ENCODE measurements at regions not wholly inside any gene's neighbourhood (a gene's known extent, or its start where the extent isn't known, plus 50 kb on each side); places are given as distances from the start of the nearest gene placed in this dataset.

DNA sequence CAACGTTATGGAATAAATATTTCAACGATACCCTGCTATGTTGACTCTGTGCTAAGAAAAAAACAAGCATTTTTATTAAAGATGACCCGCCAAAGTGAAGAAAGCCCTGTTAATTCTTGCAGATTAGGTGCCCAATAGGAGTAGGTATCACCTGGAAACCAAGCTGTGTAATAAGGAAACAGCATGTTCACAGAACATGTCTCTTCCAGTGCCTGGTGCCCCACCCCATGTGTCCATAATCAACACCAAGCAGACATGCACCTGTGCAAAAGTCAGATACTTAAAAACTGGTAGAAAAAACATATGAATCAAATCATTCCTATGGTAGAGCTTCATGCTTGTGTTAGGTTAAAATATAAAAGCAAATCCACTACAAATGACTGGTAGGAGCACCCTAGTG is 327.1 kb downstream of the SHANK2 start:
- WGBS, 3 donors: 73 to 87% (median 81%) methylated on average over 3 of the region's 3 CpGs
- TF ChIP-seq POLR2A (IDR thresholded peaks at IDR 0.05): no peak
- TF ChIP-seq, protein P1, sequence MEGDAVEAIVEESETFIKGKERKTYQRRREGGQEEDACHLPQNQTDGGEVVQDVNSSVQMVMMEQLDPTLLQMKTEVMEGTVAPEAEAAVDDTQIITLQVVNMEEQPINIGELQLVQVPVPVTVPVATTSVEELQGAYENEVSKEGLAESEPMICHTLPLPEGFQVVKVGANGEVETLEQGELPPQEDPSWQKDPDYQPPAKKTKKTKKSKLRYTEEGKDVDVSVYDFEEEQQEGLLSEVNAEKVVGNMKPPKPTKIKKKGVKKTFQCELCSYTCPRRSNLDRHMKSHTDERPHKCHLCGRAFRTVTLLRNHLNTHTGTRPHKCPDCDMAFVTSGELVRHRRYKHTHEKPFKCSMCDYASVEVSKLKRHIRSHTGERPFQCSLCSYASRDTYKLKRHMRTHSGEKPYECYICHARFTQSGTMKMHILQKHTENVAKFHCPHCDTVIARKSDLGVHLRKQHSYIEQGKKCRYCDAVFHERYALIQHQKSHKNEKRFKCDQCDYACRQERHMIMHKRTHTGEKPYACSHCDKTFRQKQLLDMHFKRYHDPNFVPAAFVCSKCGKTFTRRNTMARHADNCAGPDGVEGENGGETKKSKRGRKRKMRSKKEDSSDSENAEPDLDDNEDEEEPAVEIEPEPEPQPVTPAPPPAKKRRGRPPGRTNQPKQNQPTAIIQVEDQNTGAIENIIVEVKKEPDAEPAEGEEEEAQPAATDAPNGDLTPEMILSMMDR (IDR thresholded peaks at IDR 0.05): no peak
- TF ChIP-seq EP300 (IDR thresholded peaks at IDR 0.05): no peak

DNA sequence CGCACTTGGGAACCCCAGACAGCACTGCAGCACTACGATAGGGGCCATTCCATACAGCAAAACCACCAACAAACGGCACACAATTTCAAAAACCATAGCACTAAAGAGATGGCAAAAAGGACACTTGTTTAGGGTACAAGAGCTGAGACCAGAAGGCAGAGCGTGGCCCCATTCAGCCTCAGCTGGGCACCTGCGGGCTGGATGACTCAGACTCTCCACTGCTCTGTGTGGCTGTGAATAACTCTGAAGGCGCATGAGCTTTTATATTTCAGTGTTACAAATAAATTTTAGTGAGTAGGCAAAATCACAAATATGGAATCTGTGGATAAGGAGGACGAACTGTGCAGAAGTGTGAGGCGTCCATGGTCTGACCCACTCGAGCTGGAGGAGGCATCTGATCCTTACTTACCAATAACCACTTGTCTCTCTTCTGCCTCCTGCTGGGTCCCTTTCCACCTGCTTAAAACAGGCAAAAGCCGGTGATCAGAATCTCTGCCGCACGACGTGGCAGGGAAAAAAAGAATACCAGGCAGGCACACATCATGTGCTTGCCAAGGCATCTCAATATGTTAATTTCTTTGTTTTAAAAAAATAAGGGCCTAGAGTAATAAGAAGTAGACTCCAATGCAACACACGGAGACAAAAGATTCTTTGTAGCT is 325.7 kb downstream of the SHANK2 start:
- intact Hi-C loops (cut with DNase I): no loop called here
- Histone ChIP-seq H3K27me3 (no peaks in the 10 kb centered on the region), H3K4me1 (ENCODE audit: insufficient read depth) (no peaks in the 10 kb centered on the region), H3K9me3 (no peaks in the 10 kb centered on the region), H3K36me3 (no peaks in the 10 kb centered on the region), H3K4me3 (no peak overlapping the region), H3K27ac (no peak overlapping the region)
- DNase-seq: no peak
- TF ChIP-seq EP300 (IDR thresholded peaks at IDR 0.05) (no peak), POLR2A (IDR thresholded peaks at IDR 0.05) (no peak)
- TF ChIP-seq, protein P1 (IDR thresholded peaks at IDR 0.05): no peak
- WGBS, 3 donors: 76 to 80% (median 77%) methylated on average over 14 of the region's 14 CpGs

More for the DNA sequence above, 327.1 kb downstream of the SHANK2 start:
- Histone ChIP-seq H3K27ac (no peak overlapping the region), H3K9me3 (peaks cover 0 to 3% of the 10 kb centered on the region in 2 donors), H3K27me3 (no peaks in the 10 kb centered on the region), H3K4me3 (no peak overlapping the region), H3K36me3 (no peaks in the 10 kb centered on the region), H3K4me1 (ENCODE audit: insufficient read depth) (no peaks in the 10 kb centered on the region)
- intact Hi-C loops (cut with DNase I): no loop called here
- DNase-seq: no peak

DNA sequence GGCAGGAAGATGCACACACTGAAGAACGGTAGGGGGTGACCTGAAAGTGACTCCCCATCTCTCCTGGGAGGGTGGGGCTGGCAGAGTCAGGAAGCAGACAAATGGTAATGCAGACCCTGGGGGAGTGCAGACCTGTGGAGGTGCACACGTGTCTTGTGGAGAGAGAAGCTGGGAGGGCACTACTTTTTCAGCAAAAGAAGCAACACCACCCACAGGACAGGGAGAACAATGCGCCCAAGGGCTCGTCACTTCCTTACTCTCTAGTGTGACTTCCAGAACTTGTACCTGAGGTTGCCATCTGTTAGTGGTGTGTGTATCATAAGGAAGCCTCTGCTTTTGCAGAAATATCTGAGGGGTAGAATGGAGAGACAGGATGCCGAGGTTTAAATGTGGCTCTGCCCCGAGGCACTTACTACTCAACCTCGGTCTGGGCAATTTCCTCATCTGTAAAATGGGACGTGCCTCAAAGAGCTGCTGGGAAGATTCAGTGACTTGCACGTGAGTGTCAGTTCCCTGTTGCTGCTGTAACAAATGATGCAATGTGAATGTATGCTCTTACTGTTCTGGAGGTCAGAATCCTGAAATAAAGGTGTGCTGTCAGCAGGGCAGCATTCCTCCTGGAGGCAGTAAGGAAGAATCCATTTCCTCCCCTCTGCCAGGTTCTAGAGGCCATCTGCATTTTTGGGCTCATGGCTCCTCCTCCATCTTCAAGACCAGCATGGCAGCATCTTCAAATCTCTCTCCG is 323.4 kb downstream of the SHANK2 start:
- no peak for TF ChIP-seq POLR2A (IDR thresholded peaks at IDR 0.05)
- TF ChIP-seq, protein P1 (IDR thresholded peaks at IDR 0.05): no peak
- TF ChIP-seq EP300 (IDR thresholded peaks at IDR 0.05): no peak
- Histone ChIP-seq H3K4me1 (ENCODE audit: insufficient read depth) (no peaks in the 10 kb centered on the region), H3K27ac (no peak overlapping the region), H3K9me3 (no peaks in the 10 kb centered on the region), H3K36me3 (no peaks in the 10 kb centered on the region), H3K4me3 (no peak overlapping the region), H3K27me3 (no peaks in the 10 kb centered on the region)
- 66 to 71% (median 68%) methylated on average over 10 of the region's 10 CpGs for WGBS, 3 donors
- intact Hi-C loops (cut with DNase I): no loop called here
- no peak for DNase-seq

DNA sequence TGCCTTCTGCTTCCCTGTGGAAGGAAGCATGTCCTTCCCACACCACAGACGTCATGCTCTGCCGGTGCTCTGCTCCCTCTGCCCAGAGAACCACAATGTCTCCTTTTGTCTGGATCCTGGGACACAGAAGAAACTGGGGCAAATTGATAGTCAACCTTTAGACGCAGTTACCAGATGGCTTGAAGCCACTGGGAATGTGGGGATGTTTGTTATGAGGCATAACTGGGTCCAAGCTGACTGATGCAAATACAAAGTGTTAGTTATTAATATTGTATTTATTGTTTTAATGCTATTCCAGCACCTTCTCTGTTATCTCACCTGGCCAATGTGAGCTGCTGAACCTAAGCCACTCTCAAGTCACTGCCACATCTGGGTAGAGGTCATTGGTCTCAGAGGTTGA is 322.2 kb downstream of the SHANK2 start:
- Histone ChIP-seq H3K9me3 (no peaks in the 10 kb centered on the region), H3K36me3 (no peaks in the 10 kb centered on the region), H3K27ac (no peak overlapping the region), H3K27me3 (no peaks in the 10 kb centered on the region), H3K4me3 (no peak overlapping the region), H3K4me1 (ENCODE audit: insufficient read depth) (no peaks in the 10 kb centered on the region)
- TF ChIP-seq, protein P1 (IDR thresholded peaks at IDR 0.05): no peak
- no peak for TF ChIP-seq POLR2A (IDR thresholded peaks at IDR 0.05)
- TF ChIP-seq EP300 (IDR thresholded peaks at IDR 0.05): no peak
- no peak for DNase-seq
- intact Hi-C loops (cut with DNase I): no loop called here
- 85 to 100% (median 89%) methylated on average over 3 of the region's 3 CpGs for WGBS, 3 donors

Data from ovary (tissue), 7 donors.